Amygdala (tissue), 56 donors: ENCODE measurements at regions not wholly inside any gene's neighbourhood (a gene's known extent, or its start where the extent isn't known, plus 50 kb on each side); places are given as distances from the start of the nearest gene placed in this dataset.
"Not testable (repeated sequence)": the region's sequence is repeated elsewhere in the genome, so short reads cannot be mapped to it uniquely, and the experiment has no call there.

Experiments
- DNase-seq, 56 donors: peaks; one replicate each; lab custom pipeline; 2025; lab: John Stamatoyannopoulos, UW

DNA sequence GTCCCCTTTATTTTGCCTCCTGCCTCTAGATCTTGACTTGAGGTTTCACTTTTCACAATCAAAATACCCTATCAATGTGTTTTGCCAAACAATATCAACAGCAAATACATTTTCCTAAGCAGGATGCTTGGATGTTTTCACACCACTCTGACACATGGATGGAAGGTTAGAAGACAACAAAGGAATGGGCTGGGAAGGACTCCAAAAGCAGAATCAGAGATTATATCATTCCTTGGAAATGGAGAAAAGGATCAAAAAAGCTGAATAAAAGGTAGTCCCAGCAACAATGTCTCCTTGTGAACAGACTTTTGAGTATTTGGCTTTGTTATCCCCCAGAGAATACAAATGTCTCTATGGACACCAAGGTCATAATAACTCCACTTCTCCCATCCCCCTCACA is 170.8 kb downstream of the ETAA1 start:
- DNase-seq = no peak

GRCh38 chr2:67570611-67571010 is 173.5 kb downstream of the ETAA1 start:
- no peak for DNase-seq

DNA sequence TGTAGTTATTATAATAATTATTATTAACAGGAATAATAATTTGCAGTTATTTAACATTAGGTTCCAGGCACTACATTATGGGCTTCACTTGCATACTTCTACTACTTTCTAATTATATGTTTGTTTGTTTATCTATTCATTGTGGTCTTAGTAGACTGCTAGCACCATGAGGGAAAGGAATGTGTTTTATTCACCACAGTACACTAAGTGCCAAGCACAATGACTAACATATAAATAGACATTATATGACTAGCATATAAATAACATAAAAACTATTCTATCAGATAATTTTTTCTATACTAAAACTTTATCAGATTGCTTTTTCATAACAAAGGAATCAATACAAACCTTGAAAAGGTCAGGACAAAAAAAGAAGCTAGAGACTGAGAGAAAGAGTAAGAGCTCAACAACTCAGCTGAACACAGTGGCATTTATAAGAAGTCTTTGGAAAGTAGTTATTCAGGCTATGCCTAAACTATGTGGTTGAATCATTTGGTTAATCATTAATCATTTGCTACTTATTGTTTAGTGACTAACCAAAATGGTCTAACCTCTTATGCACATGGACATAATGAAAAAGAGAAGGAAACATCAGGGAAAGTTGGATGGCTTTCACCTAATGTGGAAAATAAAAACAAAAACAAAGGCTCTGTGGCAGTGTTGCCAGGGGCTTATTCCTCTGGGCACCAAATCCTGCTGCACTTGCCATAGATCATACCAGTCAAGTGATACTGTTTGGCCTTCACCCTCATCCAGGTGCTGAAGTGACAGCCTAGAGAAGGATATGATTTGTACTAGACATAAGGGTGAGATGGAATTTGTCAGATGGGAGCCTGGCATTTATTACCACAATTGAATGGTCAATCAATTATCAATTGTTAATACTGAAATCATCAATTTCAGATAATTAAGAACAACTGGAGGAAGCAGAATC is 174.9 kb downstream of the ETAA1 start:
- no peak for DNase-seq

DNA sequence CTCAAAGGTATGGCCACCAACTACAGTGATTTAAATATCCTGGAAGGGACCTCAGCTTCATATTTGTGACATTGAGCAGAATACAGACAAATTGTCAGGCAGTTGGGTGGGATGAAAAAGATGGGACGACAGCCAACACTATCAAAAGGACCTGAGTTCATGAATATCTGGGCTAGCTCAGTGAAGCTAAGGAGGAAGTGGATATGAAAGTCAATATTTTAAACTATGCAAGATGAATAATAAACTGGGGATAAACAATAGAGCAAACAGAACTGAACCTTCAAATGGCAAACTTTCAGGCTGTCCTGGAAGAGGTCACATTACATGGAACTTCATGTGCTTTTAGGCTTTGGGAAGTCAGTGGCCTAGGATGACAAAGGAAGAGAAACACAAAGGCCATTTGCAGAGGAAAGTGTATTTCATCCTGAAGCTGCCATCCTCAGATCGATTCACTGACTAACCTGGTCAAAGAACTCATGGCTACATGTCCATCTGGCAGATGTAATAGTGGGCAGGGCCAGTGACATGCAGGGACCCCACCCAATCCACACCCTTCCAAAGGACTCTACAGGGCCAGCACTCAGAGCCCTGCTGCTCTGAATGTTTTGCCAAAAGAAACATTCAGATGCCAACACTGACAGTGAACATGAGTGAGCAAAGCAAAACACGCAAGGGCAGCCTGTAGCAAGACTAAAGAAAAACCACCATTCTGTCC is 175.7 kb downstream of the ETAA1 start:
- no peak for DNase-seq

- DNase-seq = no peak
Measured at GRCh38 chr2:67574230-67574629, 177.1 kb downstream of the ETAA1 start.

DNA sequence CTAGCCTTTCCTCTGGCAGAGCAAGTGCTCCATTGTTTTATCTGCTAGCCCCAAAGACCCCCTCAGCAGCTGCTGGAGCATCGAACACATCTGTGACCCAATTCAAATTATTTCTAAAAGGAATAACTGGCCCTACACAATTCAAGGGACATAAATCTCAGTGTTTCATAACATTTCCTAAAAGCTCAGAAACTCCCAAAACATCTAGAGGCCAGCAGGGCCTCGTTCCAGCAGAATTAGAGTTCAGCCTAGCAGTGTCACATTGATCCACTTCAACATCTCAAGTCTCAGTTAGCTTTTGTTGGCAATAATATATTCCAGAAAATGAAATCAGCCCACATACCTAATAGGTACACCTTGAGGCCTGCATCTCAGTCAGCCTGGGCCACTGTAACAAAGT is 179.1 kb downstream of the ETAA1 start:
- no peak for DNase-seq

DNA sequence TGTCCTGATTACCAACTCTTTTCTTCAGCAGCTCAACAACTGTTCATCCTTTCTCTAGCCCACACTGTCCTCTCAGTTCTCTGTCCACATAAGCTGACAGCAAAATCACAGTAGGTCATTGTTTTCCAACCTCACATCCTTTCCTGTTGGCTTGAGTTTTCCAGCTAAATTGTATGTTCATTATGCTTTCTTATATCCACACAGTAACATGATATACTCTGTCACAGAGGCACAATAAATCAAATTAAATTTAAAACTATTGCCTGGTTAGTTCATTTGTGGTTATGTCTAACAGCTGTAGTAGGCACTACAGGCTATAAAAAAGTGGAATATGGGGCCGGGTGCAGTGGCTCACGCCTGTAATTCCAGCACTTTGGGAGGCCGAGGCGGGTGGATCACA is 179.9 kb downstream of the ETAA1 start:
- no peak for DNase-seq

GRCh38 chr2:67579216-67579615 is 182.1 kb downstream of the ETAA1 start:
- no peak for DNase-seq

DNA sequence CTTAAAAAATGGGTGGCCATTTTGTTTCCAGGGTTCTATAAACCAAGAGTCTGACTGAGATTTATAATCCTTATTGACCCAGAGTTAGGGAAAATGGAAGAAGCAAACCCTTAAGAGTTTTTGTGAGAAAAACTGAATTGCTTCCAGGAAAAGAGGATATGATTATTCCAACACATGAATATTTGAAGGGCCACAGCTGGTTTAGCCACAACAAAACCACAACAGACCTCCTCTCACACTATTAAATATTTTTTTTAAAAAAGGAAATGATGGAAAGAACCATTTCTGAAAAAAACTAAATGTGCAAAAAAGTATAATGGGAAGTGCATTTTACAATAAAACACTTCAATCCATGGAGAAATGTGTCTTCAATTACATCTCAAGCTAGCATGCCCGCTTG is 182.7 kb downstream of the ETAA1 start:
- DNase-seq = no peak

DNA sequence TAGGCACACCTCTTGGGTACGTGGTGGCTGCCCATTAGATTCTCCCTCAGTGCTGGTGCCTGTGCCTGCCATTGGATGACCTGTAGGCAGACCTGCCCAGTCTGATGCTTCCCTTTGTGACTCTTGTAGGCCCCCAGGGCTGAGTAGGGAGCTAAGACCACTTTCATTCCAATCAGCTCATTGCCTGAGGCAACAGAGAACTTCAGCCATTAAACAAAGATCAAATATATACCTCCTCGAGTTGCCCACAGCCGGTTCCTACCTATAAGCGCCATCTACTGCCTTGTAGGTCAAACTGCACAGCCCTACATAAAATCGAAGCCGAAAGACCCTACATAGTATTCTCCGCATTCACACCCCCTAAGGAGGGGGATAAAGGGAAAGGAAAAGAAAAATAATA is 184.6 kb downstream of the ETAA1 start:
- no peak for DNase-seq

DNA sequence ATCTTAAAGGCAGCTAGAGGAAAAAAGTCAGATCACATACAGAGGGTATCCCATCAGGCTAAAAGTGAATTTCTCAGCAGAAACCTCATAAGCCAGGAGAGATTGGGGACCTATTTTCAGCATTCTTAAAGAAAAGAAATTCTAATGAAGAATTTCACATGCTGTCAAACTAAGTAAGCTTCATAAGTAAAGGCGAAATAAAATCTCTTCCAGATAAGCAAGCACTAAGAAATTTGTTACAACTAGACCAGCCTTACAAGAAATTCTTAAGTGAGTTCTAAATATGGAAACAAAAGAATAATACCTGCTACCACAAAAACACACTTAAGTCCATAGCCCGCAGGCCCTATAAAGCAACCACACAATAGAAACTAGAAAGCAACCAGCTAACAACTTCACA is 186.1 kb downstream of the ETAA1 start:
- no peak for DNase-seq

DNA sequence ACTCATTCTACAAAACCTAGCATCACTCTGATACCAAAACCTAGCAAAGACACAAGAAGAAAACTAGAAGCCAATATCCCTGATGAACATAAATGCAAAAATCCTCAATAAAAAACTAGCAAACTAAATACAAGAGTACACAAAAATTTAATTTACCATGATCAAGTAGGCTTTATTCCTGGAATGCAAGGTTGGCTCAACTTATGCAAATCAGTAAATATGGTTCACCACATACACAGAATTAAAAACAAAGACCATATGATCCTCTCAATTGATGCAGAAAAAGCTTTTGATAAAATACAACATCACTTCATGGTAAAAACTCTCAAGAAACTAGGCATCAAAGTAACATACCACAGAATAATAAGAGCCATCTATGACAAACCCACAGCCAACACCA is 188.3 kb downstream of the ETAA1 start:
- DNase-seq = no peak

DNA sequence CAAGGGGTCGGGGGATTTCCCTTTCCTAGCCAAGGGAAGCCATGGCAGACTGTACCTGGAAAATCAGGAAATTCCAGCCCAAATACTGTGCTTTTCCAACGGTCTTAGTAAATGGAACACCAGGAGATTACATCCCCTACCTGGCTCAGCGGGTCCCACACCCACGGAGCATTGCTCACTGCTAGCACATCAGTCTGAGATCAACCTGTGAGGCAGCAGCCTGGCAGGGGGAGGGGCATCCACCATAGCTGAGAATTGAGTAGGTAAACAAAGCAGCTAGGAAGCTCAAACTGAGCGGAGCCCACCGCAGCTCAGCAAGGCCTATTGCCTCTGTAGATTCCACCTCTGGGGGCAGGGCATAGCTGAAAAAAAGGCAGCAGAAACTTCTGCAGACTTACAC is 192.0 kb downstream of the ETAA1 start:
- not testable (repeated sequence) for DNase-seq

GRCh38 chr2:67594522-67594921 is 197.4 kb downstream of the ETAA1 start:
- DNase-seq = not testable (repeated sequence)

DNA sequence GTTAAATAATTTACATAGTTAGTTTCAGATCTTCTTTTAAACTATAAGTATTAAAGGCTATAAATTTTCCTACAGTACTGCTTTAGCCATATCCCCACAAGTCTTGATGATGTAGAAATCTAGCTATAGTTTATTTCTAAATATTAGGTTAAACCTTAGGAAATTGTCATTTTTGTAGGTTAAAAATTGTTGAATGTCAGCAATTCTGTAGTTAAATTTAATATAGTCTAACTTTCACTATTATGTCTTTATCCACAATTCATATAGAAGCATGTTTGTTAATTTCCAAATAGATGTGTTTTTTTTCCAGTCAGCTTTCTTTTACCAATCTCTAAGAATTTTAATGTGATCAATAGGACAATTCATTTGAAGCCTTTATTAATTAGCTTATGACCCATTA is 199.7 kb downstream of the ETAA1 start:
- DNase-seq = no peak

DNA sequence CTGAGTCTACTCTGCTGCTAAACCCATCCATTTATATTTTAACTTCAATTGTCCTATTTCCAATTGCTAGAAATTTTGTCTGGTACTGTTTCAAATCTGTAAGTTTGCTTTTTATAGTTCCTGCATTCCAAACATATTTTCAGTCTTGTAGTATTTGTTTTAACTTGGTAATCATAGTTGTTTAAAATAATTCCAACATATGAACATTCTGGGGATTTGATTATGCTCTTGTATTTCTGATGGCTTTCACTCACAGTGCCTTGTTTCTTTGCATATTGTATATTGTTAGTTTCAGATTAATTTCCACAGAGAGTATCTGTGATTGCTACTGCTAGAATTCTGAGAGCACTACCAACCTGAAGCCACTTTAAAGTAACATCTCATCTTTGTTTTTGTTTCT is 202.4 kb downstream of the ETAA1 start:
- DNase-seq = no peak

DNA sequence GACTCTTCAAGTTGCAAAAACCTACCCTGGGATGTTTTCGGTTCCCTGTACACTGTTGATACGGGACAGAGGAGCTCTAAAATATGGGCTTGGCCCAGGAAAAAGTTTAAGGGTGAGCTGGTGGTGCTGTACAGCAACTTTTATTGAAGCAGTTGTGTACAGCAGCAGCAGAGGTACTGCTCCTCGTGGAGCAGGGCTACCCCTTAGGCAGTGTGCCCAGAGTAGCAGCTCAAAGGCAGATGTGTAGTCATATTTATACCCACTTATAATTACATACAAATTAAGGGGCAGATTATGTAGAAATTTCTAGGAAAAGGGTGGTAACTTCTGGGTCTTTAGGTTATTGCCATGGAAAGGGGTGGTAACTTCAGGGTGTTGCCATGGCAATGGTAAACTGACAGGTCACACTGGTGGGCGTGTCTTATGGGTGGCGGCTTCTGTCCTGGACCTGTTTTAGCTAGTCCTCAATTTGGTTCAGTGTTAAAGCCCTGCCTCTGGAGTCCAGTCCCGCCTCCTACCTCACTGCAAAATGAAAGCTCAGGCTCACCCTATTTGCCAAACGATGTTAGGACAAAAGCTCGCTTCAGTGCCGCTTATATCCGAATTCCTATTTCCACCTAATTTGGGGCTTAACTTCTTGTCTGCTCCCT is 203.2 kb downstream of the ETAA1 start:
- no peak for DNase-seq

DNA sequence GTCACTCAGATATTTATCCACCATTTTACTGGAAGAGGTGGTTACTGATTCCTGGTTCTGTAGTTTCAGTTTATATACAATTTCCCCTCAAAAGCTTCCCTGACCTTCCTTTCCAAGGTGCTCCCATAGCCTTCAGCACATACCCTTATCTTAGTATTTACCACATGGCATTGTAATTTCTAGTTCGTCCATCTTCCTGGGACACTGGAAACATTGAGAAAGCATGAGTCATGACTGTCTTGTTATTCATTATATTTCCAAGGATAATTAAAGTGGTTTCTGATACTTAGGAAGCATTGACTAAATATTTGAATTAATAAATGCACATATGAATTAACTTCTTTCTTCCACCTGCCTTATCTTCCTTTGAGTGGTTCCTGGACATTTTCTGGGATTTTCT is 203.8 kb downstream of the ETAA1 start:
- DNase-seq = no peak

GRCh38 chr2:67604360-67604759 is 207.2 kb downstream of the ETAA1 start:
- no peak for DNase-seq

- no peak for DNase-seq
Measured at GRCh38 chr2:67612576-67613042, 215.5 kb downstream of the ETAA1 start.

DNA sequence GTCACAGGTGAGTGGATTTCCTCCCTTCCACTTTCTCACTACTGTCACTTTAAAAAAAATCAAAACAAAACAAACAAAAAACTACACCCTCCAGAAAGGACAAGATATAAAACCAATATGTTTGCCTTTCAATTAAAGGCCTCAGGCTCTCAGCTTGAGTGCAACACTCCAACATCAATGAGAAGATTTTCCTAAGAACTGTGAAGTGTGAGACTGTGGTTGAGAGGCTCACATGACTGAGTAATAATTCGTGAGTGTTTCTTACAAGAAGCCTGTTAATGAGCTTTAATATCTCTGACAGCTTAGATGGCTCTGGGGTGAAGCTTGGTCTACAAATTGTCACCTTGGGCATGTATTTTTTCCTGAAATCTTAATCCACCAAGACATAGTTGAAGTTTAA is 216.1 kb downstream of the ETAA1 start:
- no peak for DNase-seq
